Hepatocyte (in vitro differentiated cells): ENCODE measurements at regions not wholly inside any gene's neighbourhood (a gene's known extent, or its start where the extent isn't known, plus 50 kb on each side); places are given as distances from the start of the nearest gene placed in this dataset.

Experiments
- DNase-seq: peaks from one replicate; pipeline ENCODE4 v3.0.0-alpha.2; 2016; ENCODE audit warnings: low spot score
- H2AFZ ChIP-seq: fragments of 200-600 bp; sonication (generic); 2 replicates; pipeline ENCODE4 v1.6.0; 2016; ENCODE audit warnings: antibody characterized with exemption, mild to moderate bottlenecking
- H3K27ac ChIP-seq: fragments of 200-600 bp; sonication (generic); 2 replicates; pipeline ENCODE4 v1.5.1; 2016; ENCODE audit warnings: mild to moderate bottlenecking
- H3K27me3 ChIP-seq: fragments of 200-600 bp; sonication (generic); 2 replicates; pipeline ENCODE4 v1.6.1; 2016
- H3K36me3 ChIP-seq: fragments of 200-600 bp; sonication (generic); replicated peaks from 2 replicates; pipeline ENCODE4 v1.5.1; 2016; ENCODE audit warnings: low read depth; ENCODE audit not compliant: insufficient read depth
- H3K4me1 ChIP-seq: fragments of 200-600 bp; sonication (generic); 2 replicates; pipeline ENCODE4 v1.5.1; 2016; ENCODE audit warnings: mild to moderate bottlenecking, moderate library complexity; ENCODE audit not compliant: insufficient read depth
- H3K4me2 ChIP-seq: fragments of 200-600 bp; sonication (generic); 2 replicates; pipeline ENCODE4 v1.6.0; 2016
- H3K4me3 ChIP-seq: fragments of 200-600 bp; sonication (generic); 2 replicates; pipeline ENCODE4 v1.5.1; 2016; ENCODE audit warnings: mild to moderate bottlenecking
- H3K79me2 ChIP-seq: fragments of 200-600 bp; sonication (generic); 2 replicates; pipeline ENCODE4 v1.6.0; 2017; ENCODE audit warnings: mild to moderate bottlenecking
- H3K9me2 ChIP-seq: fragments of 200-600 bp; sonication (generic); replicated peaks from 2 replicates; pipeline ENCODE4 v1.6.0; 2017; ENCODE audit warnings: mild to moderate bottlenecking; ENCODE audit not compliant: insufficient read depth
- H3K9me3 ChIP-seq: fragments of 200-600 bp; sonication (generic); 2 replicates; pipeline ENCODE4 v1.5.1; 2016; ENCODE audit warnings: low read depth, mild to moderate bottlenecking
- H4K20me1 ChIP-seq: fragments of 200-600 bp; sonication (generic); 2 replicates; pipeline ENCODE4 v1.6.0; 2016; ENCODE audit warnings: mild to moderate bottlenecking; ENCODE audit not compliant: insufficient read depth, poor library complexity, severe bottlenecking
- CTCF ChIP-seq: fragments of 200-600 bp; sonication (generic); IDR thresholded peaks from 2 replicates; pipeline ENCODE4 v1.5.1; 2016; ENCODE audit warnings: antibody characterized with exemption, mild to moderate bottlenecking; ENCODE audit not compliant: poor library complexity
- EZH2 ChIP-seq: fragments of 200-600 bp; sonication (generic); IDR thresholded peaks from 2 replicates; pipeline ENCODE4 v1.6.1; 2016; ENCODE audit warnings: antibody characterized with exemption, mild to moderate bottlenecking, borderline replicate concordance
- EZH2phosphoT487 ChIP-seq: fragments of 200-600 bp; sonication (generic); IDR thresholded peaks from one replicate; pipeline ENCODE4 v1.6.1; 2018; ENCODE audit warnings: antibody characterized with exemption, mild to moderate bottlenecking, low read depth, moderate library complexity; ENCODE audit not compliant: unreplicated experiment, severe bottlenecking
- WGBS: methylation state at CpG from one replicate; pipeline ENCODE4 v1.1.6; 2016; ENCODE audit warnings: low lambda C conversion rate; ENCODE audit errors: missing lambda C conversion rate; 5-methylcytosine and 5-hydroxymethylcytosine counted together

GRCh38 chr11:29507376-29507775, 509.5 kb downstream of the KCNA4 start:
- no peaks in the 10 kb centered on the region for H3K4me1 ChIP-seq

GRCh38 chr11:29495676-29496075, 521.2 kb downstream of the KCNA4 start:
- 79% methylated on average over 3 of the region's 3 CpGs for WGBS
- Histone ChIP-seq H3K9me3 (no peaks in the 10 kb centered on the region), H3K36me3 (no peaks in the 10 kb centered on the region), H3K27ac (no peak overlapping the region), H3K9me2 (no peaks in the 10 kb centered on the region), H4K20me1 (no peaks in the 10 kb centered on the region), H3K4me3 (no peak overlapping the region), H2AFZ (no peak overlapping the region), H3K4me2 (no peak overlapping the region), H3K79me2 (no peaks in the 10 kb centered on the region), H3K27me3 (no peaks in the 10 kb centered on the region), H3K4me1 (no peaks in the 10 kb centered on the region)
- DNase-seq: no peak
- TF ChIP-seq EZH2phosphoT487: no peak
- TF ChIP-seq CTCF: no peak
- TF ChIP-seq EZH2: no peak

More at GRCh38 chr11:29507376-29507775, 509.5 kb downstream of the KCNA4 start:
- H3K9me3 ChIP-seq: no peaks in the 10 kb centered on the region
- no peaks in the 10 kb centered on the region for H4K20me1 ChIP-seq
- no peak for DNase-seq
- no peaks in the 10 kb centered on the region for H3K27me3 ChIP-seq
- H3K36me3 ChIP-seq: no peaks in the 10 kb centered on the region
- no peak for TF ChIP-seq EZH2phosphoT487
- TF ChIP-seq CTCF: no peak
- H3K4me2 ChIP-seq: no peak overlapping the region
- H3K4me3 ChIP-seq: no peak overlapping the region
- no peak overlapping the region for H2AFZ ChIP-seq
- no peaks in the 10 kb centered on the region for H3K79me2 ChIP-seq
- no peak overlapping the region for H3K27ac ChIP-seq
- H3K9me2 ChIP-seq: no peaks in the 10 kb centered on the region

GRCh38 chr11:29490938-29491337, 525.9 kb downstream of the KCNA4 start:
- H2AFZ ChIP-seq: no peak overlapping the region
- 93% methylated on average over 1 of the region's 1 CpG for whole genome bisulfite sequencing
- H3K27me3 ChIP-seq: no peaks in the 10 kb centered on the region
- TF ChIP-seq EZH2phosphoT487 (no peak), EZH2 (no peak), CTCF (no peak)
- no peak overlapping the region for H3K4me3 ChIP-seq
- no peaks in the 10 kb centered on the region for H3K79me2 ChIP-seq
- H3K4me2 ChIP-seq: no peak overlapping the region
- DNase-seq: no peak
- no peaks in the 10 kb centered on the region for H3K36me3 ChIP-seq
- H3K27ac ChIP-seq: no peak overlapping the region
- no peaks in the 10 kb centered on the region for H3K9me2 ChIP-seq
- no peaks in the 10 kb centered on the region for H3K9me3 ChIP-seq
- H3K4me1 ChIP-seq: no peaks in the 10 kb centered on the region
- H4K20me1 ChIP-seq: no peaks in the 10 kb centered on the region

GRCh38 chr11:29486301-29486700, 530.5 kb downstream of the KCNA4 start:
- no peak for DNase-seq
- no peak overlapping the region for H3K27ac ChIP-seq
- no peaks in the 10 kb centered on the region for H3K79me2 ChIP-seq
- no peak overlapping the region for H3K4me2 ChIP-seq
- H2AFZ ChIP-seq: no peak overlapping the region
- H4K20me1 ChIP-seq: no peaks in the 10 kb centered on the region
- no peaks in the 10 kb centered on the region for H3K27me3 ChIP-seq
- H3K36me3 ChIP-seq: no peaks in the 10 kb centered on the region
- TF ChIP-seq EZH2: no peak
- TF ChIP-seq EZH2phosphoT487: no peak
- no peak for TF ChIP-seq CTCF
- H3K9me3 ChIP-seq: no peaks in the 10 kb centered on the region
- H3K9me2 ChIP-seq: no peaks in the 10 kb centered on the region
- no peak overlapping the region for H3K4me3 ChIP-seq
- H3K4me1 ChIP-seq: no peaks in the 10 kb centered on the region
